ENCODE measurements at regions not wholly inside any gene's neighbourhood (a gene's known extent, or its start where the extent isn't known, plus 50 kb on each side); places are given as distances from the start of the nearest gene placed in this dataset.
"Not testable (repeated sequence)": the region's sequence is repeated elsewhere in the genome, so short reads cannot be mapped to it uniquely, and the experiment has no call there.

DNA sequence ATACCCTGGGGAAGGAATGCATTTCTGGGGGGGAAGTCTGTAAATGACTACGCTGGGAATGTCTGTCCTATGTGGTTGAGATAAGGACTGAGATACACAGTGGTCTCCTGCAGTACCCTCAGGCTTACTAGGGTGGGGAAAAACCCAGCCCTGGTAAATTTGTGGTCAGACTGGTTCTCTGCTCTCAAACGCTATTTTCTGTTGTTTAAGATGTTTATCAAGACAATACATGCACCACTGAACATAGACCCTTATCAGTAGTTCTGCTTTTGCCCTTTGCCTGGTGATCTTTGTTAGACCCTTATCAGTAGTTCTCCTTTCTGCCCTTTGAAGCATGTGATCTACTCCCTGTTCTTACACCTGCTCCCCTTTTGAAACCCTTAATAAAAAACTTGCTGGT is 173.9 kb downstream of the SKIDA1 start:
- not testable (repeated sequence) for H2BK5ac ChIP-seq (ENCODE audit: low read length); H2AFZ ChIP-seq (ENCODE audit: low read length); H3K9me3 ChIP-seq (replicated peaks in 1 of 2; ENCODE audit: control insufficient read depth in 2 of 2, insufficient read depth in 1 of 2, low read depth in 1 of 2, low read length in 2 of 2); H2AK5ac ChIP-seq (ENCODE audit: low read depth, low read length); H3K4me1 ChIP-seq (ENCODE audit: control insufficient read depth in 2 of 2, insufficient read depth in 1 of 2, low read depth in 1 of 2, low read length in 2 of 2); H3K4me2 ChIP-seq (ENCODE audit: insufficient read depth, low read length, poor library complexity, severe bottlenecking); H3K23ac ChIP-seq (ENCODE audit: low read depth, low read length, poor library complexity); H2BK15ac ChIP-seq (ENCODE audit: low read length); H4K8ac ChIP-seq (ENCODE audit: low read depth, low read length); H3K36me3 ChIP-seq (replicated peaks in 1 of 2; ENCODE audit: control insufficient read depth in 2 of 2, insufficient read depth in 2 of 2, low read length in 2 of 2); H3K14ac ChIP-seq (ENCODE audit: low read length); H3K18ac ChIP-seq (ENCODE audit: low read length); H4K91ac ChIP-seq (ENCODE audit: low read depth, low read length, poor library complexity); H3K79me1 ChIP-seq (ENCODE audit: low read depth, low read length); H3K27me3 ChIP-seq (ENCODE audit: control insufficient read depth in 3 of 3, insufficient read depth in 3 of 3, low read depth in 1 of 3, low read length in 3 of 3); H2BK120ac ChIP-seq (ENCODE audit: low read depth, low read length); H3K4me3 ChIP-seq (ENCODE audit: low read length in 2 of 2); H3K4ac ChIP-seq (ENCODE audit: low read length); H3K27ac ChIP-seq (replicated peaks; ENCODE audit: low read length); H2BK12ac ChIP-seq (ENCODE audit: low read length); DNase-seq (ENCODE audit: low spot score); H3K9ac ChIP-seq (ENCODE audit: low read depth, low read length, poor library complexity)
- WGBS, 2 donors (ENCODE audit: extremely low coverage in 2 of 2, insufficient read length in 2 of 2, insufficient replicate concordance in 1 of 2): no CpG with 5 or more reads among the region's 2 CpGs

DNA sequence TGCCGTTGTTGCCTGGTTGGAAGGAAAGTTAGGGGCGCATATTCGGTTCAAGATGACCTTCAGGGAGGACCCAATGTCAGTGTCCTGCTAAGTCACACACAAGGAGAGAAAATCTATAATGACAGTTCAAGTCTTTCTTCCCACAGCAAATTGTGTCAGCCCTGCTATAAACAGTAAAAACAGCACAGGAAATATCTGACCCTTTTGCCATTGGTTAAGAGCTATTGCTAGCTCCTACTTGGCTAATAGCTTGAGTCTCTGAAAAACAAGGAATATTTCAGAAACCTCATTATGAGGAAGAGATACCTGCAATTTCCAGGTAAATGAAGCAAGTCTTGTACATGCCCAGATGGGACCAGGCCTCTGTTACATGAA is 175.6 kb downstream of the SKIDA1 start:
- no peak overlapping the region for H2BK120ac ChIP-seq (ENCODE audit: low read depth, low read length)
- no peak overlapping the region for H3K4me2 ChIP-seq (ENCODE audit: insufficient read depth, low read length, poor library complexity, severe bottlenecking)
- no peaks in the 10 kb centered on the region for H3K27me3 ChIP-seq (ENCODE audit: control insufficient read depth in 3 of 3, insufficient read depth in 3 of 3, low read depth in 1 of 3, low read length in 3 of 3)
- peak overlapping the region; percentile 55 for H2AFZ ChIP-seq (ENCODE audit: low read length)
- no peak overlapping the region for H3K4ac ChIP-seq (ENCODE audit: low read length)
- H3K4me1 ChIP-seq (ENCODE audit: control insufficient read depth in 2 of 2, insufficient read depth in 1 of 2, low read depth in 1 of 2, low read length in 2 of 2): peaks cover 0 to 10% of the 10 kb centered on the region in 2 donors
- H3K9me3 ChIP-seq (replicated peaks in 1 of 2; ENCODE audit: control insufficient read depth in 2 of 2, insufficient read depth in 1 of 2, low read depth in 1 of 2, low read length in 2 of 2): peaks cover 0 to 4% of the 10 kb centered on the region in 2 donors
- no peaks in the 10 kb centered on the region for H3K36me3 ChIP-seq (replicated peaks in 1 of 2; ENCODE audit: control insufficient read depth in 2 of 2, insufficient read depth in 2 of 2, low read length in 2 of 2)
- no peak for DNase-seq (ENCODE audit: low spot score)
- H3K27ac ChIP-seq (replicated peaks; ENCODE audit: low read length): no peak overlapping the region
- no peak overlapping the region for H2BK12ac ChIP-seq (ENCODE audit: low read length)
- H3K4me3 ChIP-seq (ENCODE audit: low read length in 2 of 2): no peak overlapping the region
- H3K18ac ChIP-seq (ENCODE audit: low read length): no peak overlapping the region
- H2BK5ac ChIP-seq (ENCODE audit: low read length): no peak overlapping the region
- H3K14ac ChIP-seq (ENCODE audit: low read length): no peak overlapping the region
- H3K23ac ChIP-seq (ENCODE audit: low read depth, low read length, poor library complexity): no peak overlapping the region
- H3K79me1 ChIP-seq (ENCODE audit: low read depth, low read length): no peaks in the 10 kb centered on the region
- H2BK15ac ChIP-seq (ENCODE audit: low read length): no peak overlapping the region
- no peak overlapping the region for H3K9ac ChIP-seq (ENCODE audit: low read depth, low read length, poor library complexity)
- no peak overlapping the region for H4K91ac ChIP-seq (ENCODE audit: low read depth, low read length, poor library complexity)
- WGBS, 2 donors (ENCODE audit: extremely low coverage in 2 of 2, insufficient read length in 2 of 2, insufficient replicate concordance in 1 of 2): no CpG with 5 or more reads among the region's 3 CpGs
- H4K8ac ChIP-seq (ENCODE audit: low read depth, low read length): no peak overlapping the region
- H2AK5ac ChIP-seq (ENCODE audit: low read depth, low read length): no peak overlapping the region

GRCh38 chr10:21347785-21348170 is 177.7 kb downstream of the SKIDA1 start:
- no peak overlapping the region for H3K9ac ChIP-seq (ENCODE audit: low read depth, low read length, poor library complexity)
- no peak overlapping the region for H3K23ac ChIP-seq (ENCODE audit: low read depth, low read length, poor library complexity)
- H3K36me3 ChIP-seq (replicated peaks in 1 of 2; ENCODE audit: control insufficient read depth in 2 of 2, insufficient read depth in 2 of 2, low read length in 2 of 2): no peaks in the 10 kb centered on the region
- H3K4me2 ChIP-seq (ENCODE audit: insufficient read depth, low read length, poor library complexity, severe bottlenecking): no peak overlapping the region
- no peak overlapping the region for H2BK15ac ChIP-seq (ENCODE audit: low read length)
- DNase-seq (ENCODE audit: low spot score): no peak
- H2BK5ac ChIP-seq (ENCODE audit: low read length): no peak overlapping the region
- no peak overlapping the region for H2AFZ ChIP-seq (ENCODE audit: low read length)
- no peak overlapping the region for H3K18ac ChIP-seq (ENCODE audit: low read length)
- H3K4me3 ChIP-seq (ENCODE audit: low read length in 2 of 2): no peak overlapping the region
- no peak overlapping the region for H2BK12ac ChIP-seq (ENCODE audit: low read length)
- H3K27ac ChIP-seq (replicated peaks; ENCODE audit: low read length): no peak overlapping the region
- no peak overlapping the region for H4K91ac ChIP-seq (ENCODE audit: low read depth, low read length, poor library complexity)
- H3K9me3 ChIP-seq (replicated peaks in 1 of 2; ENCODE audit: control insufficient read depth in 2 of 2, insufficient read depth in 1 of 2, low read depth in 1 of 2, low read length in 2 of 2): peaks cover 0 to 4% of the 10 kb centered on the region in 2 donors
- H3K4me1 ChIP-seq (ENCODE audit: control insufficient read depth in 2 of 2, insufficient read depth in 1 of 2, low read depth in 1 of 2, low read length in 2 of 2): peaks cover 0 to 10% of the 10 kb centered on the region in 2 donors
- no peaks in the 10 kb centered on the region for H3K27me3 ChIP-seq (ENCODE audit: control insufficient read depth in 3 of 3, insufficient read depth in 3 of 3, low read depth in 1 of 3, low read length in 3 of 3)
- peaks cover 2% of the 10 kb centered on the region for H3K79me1 ChIP-seq (ENCODE audit: low read depth, low read length)
- H3K4ac ChIP-seq (ENCODE audit: low read length): no peak overlapping the region
- H4K8ac ChIP-seq (ENCODE audit: low read depth, low read length): no peak overlapping the region
- WGBS, 2 donors (ENCODE audit: extremely low coverage in 2 of 2, insufficient read length in 2 of 2, insufficient replicate concordance in 1 of 2): no CpG with 5 or more reads among the region's 2 CpGs
- no peak overlapping the region for H3K14ac ChIP-seq (ENCODE audit: low read length)
- no peak overlapping the region for H2AK5ac ChIP-seq (ENCODE audit: low read depth, low read length)
- no peak overlapping the region for H2BK120ac ChIP-seq (ENCODE audit: low read depth, low read length)

- Histone ChIP-seq H4K91ac (ENCODE audit: low read depth, low read length, poor library complexity) (no peak overlapping the region), H2BK12ac (ENCODE audit: low read length) (no peak overlapping the region), H3K4me1 (ENCODE audit: control insufficient read depth in 2 of 2, insufficient read depth in 1 of 2, low read depth in 1 of 2, low read length in 2 of 2) (peaks cover 0 to 10% of the 10 kb centered on the region in 2 donors), H3K18ac (ENCODE audit: low read length) (no peak overlapping the region), H4K8ac (ENCODE audit: low read depth, low read length) (no peak overlapping the region), H3K4me3 (ENCODE audit: low read length in 2 of 2) (no peak overlapping the region), H2AFZ (ENCODE audit: low read length) (no peak overlapping the region), H3K27ac (replicated peaks; ENCODE audit: low read length) (no peak overlapping the region), H3K4me2 (ENCODE audit: insufficient read depth, low read length, poor library complexity, severe bottlenecking) (no peak overlapping the region), H2BK15ac (ENCODE audit: low read length) (no peak overlapping the region), H3K23ac (ENCODE audit: low read depth, low read length, poor library complexity) (no peak overlapping the region), H3K79me1 (ENCODE audit: low read depth, low read length) (peaks cover 2% of the 10 kb centered on the region), H3K36me3 (replicated peaks in 1 of 2; ENCODE audit: control insufficient read depth in 2 of 2, insufficient read depth in 2 of 2, low read length in 2 of 2) (no peaks in the 10 kb centered on the region), H2BK120ac (ENCODE audit: low read depth, low read length) (no peak overlapping the region), H3K14ac (ENCODE audit: low read length) (no peak overlapping the region), H3K9me3 (replicated peaks in 1 of 2; ENCODE audit: control insufficient read depth in 2 of 2, insufficient read depth in 1 of 2, low read depth in 1 of 2, low read length in 2 of 2) (peaks cover 0 to 4% of the 10 kb centered on the region in 2 donors), H2AK5ac (ENCODE audit: low read depth, low read length) (no peak overlapping the region), H3K9ac (ENCODE audit: low read depth, low read length, poor library complexity) (no peak overlapping the region), H3K4ac (ENCODE audit: low read length) (no peak overlapping the region), H3K27me3 (ENCODE audit: control insufficient read depth in 3 of 3, insufficient read depth in 3 of 3, low read depth in 1 of 3, low read length in 3 of 3) (no peaks in the 10 kb centered on the region), H2BK5ac (ENCODE audit: low read length) (no peak overlapping the region)
- DNase-seq (ENCODE audit: low spot score): no peak
- no CpG with 5 or more reads among the region's 7 CpGs for WGBS, 2 donors (ENCODE audit: extremely low coverage in 2 of 2, insufficient read length in 2 of 2, insufficient replicate concordance in 1 of 2)
Observed at GRCh38 chr10:21347043-21347784, 178.3 kb downstream of the SKIDA1 start.

All from neuronal stem cell (in vitro differentiated cells).